Osteoblast (primary cell): ENCODE measurements at regions not wholly inside any gene's neighbourhood (a gene's known extent, or its start where the extent isn't known, plus 50 kb on each side); places are given as distances from the start of the nearest gene placed in this dataset.

Experiments used
- DNase-seq: peaks from one replicate; pipeline ENCODE4 v3.0.0; 2011; ENCODE audit warnings: low spot score, mixed read lengths; ENCODE audit not compliant: insufficient read length; ENCODE audit errors: missing footprints
- H2AFZ ChIP-seq: 2 replicates; pipeline ENCODE4 v1.6.0; 2011; ENCODE audit warnings: mild to moderate bottlenecking, low read length
- H3K27ac ChIP-seq: 2 replicates; pipeline ENCODE4 v1.5.1; 2011; ENCODE audit warnings: mild to moderate bottlenecking, low read depth, low read length, moderate library complexity
- H3K27me3 ChIP-seq: 2 replicates; pipeline ENCODE4 v1.6.0; 2012; ENCODE audit warnings: mild to moderate bottlenecking, control low read depth, inconsistent platforms, low read length, moderate library complexity; ENCODE audit not compliant: insufficient read depth
- H3K36me3 ChIP-seq: 2 replicates; pipeline ENCODE4 v1.5.1; 2011; ENCODE audit warnings: mild to moderate bottlenecking, low read length, control low read depth, moderate library complexity; ENCODE audit not compliant: insufficient read depth
- H3K4me1 ChIP-seq: 2 replicates; pipeline ENCODE4 v1.5.1; 2011; ENCODE audit warnings: mild to moderate bottlenecking, low read length, control low read depth, moderate library complexity; ENCODE audit not compliant: insufficient read depth
- H3K4me2 ChIP-seq: 2 replicates; pipeline ENCODE4 v1.6.0; 2011; ENCODE audit warnings: mild to moderate bottlenecking, low read length; ENCODE audit not compliant: insufficient read depth
- H3K4me3 ChIP-seq: fragments of 200-600 bp; sonication (generic); 3 replicates; pipeline ENCODE4 v1.5.1; 2012; ENCODE audit warnings: mild to moderate bottlenecking, low read length, inconsistent platforms; ENCODE audit not compliant: insufficient read depth
- H3K79me2 ChIP-seq: 2 replicates; pipeline ENCODE4 v1.6.0; 2012; ENCODE audit warnings: mild to moderate bottlenecking, low read length, control low read depth, inconsistent platforms; ENCODE audit not compliant: insufficient read depth
- H3K9me3 ChIP-seq: 2 replicates; pipeline ENCODE4 v1.5.1; 2011; ENCODE audit warnings: low read depth, low read length, control low read depth
- H4K20me1 ChIP-seq: 2 replicates; pipeline ENCODE4 v1.6.0; 2012; ENCODE audit warnings: mild to moderate bottlenecking, low read length, control low read depth; ENCODE audit not compliant: insufficient read depth
- TF ChIP-seq, protein P1 (sequence below): IDR thresholded peaks from 2 replicates; pipeline ENCODE4 v1.5.1; 2011; ENCODE audit warnings: mild to moderate bottlenecking, low read depth, low read length, moderate library complexity; ENCODE audit errors: extremely low read depth

DNA sequence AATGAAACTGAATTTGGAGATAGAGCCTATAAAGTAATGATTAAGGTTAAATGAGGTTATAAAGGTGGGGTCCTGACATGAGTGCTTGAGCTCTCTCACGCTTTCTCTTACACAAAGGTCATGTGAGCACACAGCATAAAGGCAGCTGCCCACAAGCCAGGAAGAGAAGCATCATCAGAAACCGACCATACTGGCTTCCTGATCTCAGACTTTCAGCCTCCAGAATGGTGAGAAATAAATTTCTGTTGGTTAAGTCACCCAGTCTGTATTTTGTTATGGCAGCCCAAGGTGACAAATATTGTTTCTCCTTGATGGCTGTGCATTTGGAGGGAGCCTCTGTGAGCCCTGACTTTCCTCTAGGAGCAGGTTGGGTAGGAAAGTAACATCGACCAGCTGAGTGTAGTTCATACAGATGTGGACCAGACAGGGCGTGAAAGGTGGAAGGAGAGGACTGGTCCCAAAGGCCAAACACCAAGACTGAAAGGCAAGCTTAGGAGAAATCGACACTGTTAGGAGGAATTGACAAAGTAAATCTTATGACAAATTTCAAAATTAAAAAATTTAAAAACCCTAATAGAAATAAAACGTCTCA lies 97.6 kb upstream of the SLC38A2 start:
- DNase-seq: no peak
- Histone ChIP-seq H3K27ac (no peak overlapping the region), H2AFZ (no peak overlapping the region), H3K4me1 (peaks cover 39% of the 10 kb centered on the region), H3K4me2 (no peak overlapping the region), H3K9me3 (no peaks in the 10 kb centered on the region), H3K4me3 (no peak overlapping the region), H4K20me1 (no peaks in the 10 kb centered on the region), H3K36me3 (no peaks in the 10 kb centered on the region), H3K27me3 (no peaks in the 10 kb centered on the region), H3K79me2 (no peaks in the 10 kb centered on the region)
- TF ChIP-seq, protein P1, sequence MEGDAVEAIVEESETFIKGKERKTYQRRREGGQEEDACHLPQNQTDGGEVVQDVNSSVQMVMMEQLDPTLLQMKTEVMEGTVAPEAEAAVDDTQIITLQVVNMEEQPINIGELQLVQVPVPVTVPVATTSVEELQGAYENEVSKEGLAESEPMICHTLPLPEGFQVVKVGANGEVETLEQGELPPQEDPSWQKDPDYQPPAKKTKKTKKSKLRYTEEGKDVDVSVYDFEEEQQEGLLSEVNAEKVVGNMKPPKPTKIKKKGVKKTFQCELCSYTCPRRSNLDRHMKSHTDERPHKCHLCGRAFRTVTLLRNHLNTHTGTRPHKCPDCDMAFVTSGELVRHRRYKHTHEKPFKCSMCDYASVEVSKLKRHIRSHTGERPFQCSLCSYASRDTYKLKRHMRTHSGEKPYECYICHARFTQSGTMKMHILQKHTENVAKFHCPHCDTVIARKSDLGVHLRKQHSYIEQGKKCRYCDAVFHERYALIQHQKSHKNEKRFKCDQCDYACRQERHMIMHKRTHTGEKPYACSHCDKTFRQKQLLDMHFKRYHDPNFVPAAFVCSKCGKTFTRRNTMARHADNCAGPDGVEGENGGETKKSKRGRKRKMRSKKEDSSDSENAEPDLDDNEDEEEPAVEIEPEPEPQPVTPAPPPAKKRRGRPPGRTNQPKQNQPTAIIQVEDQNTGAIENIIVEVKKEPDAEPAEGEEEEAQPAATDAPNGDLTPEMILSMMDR: no peak

DNA sequence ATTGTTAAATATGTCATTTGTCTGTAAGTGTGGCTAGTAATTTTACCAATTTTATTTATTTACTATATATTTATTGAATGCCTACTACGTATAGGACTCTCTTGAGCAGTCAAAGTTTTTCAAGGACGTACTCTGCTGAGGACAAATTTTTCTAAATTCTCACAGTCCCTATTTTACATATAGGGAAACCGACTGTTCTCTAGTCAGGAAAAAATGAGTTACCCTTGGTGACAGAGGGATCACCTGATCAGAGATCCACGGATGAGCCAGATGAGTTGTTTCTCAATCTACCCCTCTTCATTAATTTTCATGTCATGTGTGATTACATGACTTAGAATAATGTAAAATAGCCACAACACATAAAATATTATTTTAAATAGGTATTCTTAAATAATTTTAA lies 96.2 kb upstream of the SLC38A2 start:
- Histone ChIP-seq H3K9me3 (no peaks in the 10 kb centered on the region), H2AFZ (no peak overlapping the region), H3K4me1 (peaks cover 30% of the 10 kb centered on the region), H3K27me3 (no peaks in the 10 kb centered on the region), H3K79me2 (no peaks in the 10 kb centered on the region), H4K20me1 (no peaks in the 10 kb centered on the region), H3K4me3 (no peak overlapping the region), H3K36me3 (no peaks in the 10 kb centered on the region), H3K27ac (no peak overlapping the region), H3K4me2 (no peak overlapping the region)
- no peak for DNase-seq
- TF ChIP-seq, protein P1: no peak

DNA sequence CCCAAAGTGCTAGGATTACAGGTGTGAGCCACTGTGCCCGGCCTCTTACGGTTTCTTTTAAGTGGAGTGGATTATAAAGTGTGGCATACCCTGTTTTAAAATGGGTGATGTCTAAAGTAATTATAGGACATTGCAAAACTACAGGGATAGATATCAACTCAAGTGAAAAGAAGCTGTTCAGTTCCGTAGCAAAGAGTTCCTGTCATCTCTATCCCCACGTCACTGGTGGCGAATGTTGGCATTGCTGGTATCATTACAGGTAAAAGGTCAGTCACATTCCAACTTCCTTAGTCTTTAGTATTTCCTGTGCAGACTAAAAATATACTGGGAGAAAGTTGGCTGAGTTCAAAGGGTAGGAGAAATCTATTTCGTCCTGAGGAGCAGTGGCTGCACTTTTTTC lies 95.6 kb upstream of the SLC38A2 start:
- no peak for DNase-seq
- H3K36me3 ChIP-seq: no peaks in the 10 kb centered on the region
- no peaks in the 10 kb centered on the region for H4K20me1 ChIP-seq
- H3K79me2 ChIP-seq: no peaks in the 10 kb centered on the region
- H2AFZ ChIP-seq: no peak overlapping the region
- no peak overlapping the region for H3K4me3 ChIP-seq
- TF ChIP-seq, protein P1: no peak
- H3K27me3 ChIP-seq: no peaks in the 10 kb centered on the region
- peak overlapping the region; percentile 18 for H3K4me2 ChIP-seq
- H3K4me1 ChIP-seq: peaks cover 23% of the 10 kb centered on the region
- no peaks in the 10 kb centered on the region for H3K9me3 ChIP-seq
- no peak overlapping the region for H3K27ac ChIP-seq

DNA sequence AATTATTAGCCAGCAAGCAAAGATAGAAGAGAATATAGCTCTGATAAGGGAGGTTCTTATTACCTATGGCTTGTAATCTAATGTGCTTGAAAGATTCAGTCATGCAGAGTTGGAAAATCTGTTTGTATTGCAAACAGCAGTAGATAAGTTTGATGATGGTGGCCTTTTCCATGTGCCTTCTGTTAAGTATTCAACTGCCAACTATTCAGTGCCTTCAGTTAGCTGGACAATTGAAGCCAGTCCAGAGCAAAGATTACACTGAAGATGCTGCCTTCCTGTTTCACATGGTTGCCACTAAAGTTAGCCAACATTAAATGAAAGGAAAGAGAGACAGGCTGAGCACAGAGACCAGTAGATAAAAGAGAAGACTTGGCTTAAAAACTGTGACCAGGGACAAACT lies 92.7 kb upstream of the SLC38A2 start:
- TF ChIP-seq, protein P1: no peak
- no peak overlapping the region for H2AFZ ChIP-seq
- no peak overlapping the region for H3K4me2 ChIP-seq
- H4K20me1 ChIP-seq: no peaks in the 10 kb centered on the region
- no peaks in the 10 kb centered on the region for H3K27me3 ChIP-seq
- no peaks in the 10 kb centered on the region for H3K36me3 ChIP-seq
- H3K4me3 ChIP-seq: no peak overlapping the region
- H3K4me1 ChIP-seq: peaks cover 5% of the 10 kb centered on the region
- no peaks in the 10 kb centered on the region for H3K79me2 ChIP-seq
- no peak for DNase-seq
- no peaks in the 10 kb centered on the region for H3K9me3 ChIP-seq
- H3K27ac ChIP-seq: no peak overlapping the region
